LNCaP clone FGC (cell line): ENCODE measurements at regions not wholly inside any gene's neighbourhood (a gene's known extent, or its start where the extent isn't known, plus 50 kb on each side); places are given as distances from the start of the nearest gene placed in this dataset.

Source experiments
- DNase-seq: peaks from one replicate; pipeline ENCODE4 v3.0.0-alpha.2; 2011; ENCODE audit warnings: low read depth
- H3K4me3 ChIP-seq: 2 replicates; pipeline ENCODE4 v1.5.1; 2011; ENCODE audit warnings: mild to moderate bottlenecking, low read depth, low read length, control low read depth
- CTCF ChIP-seq: IDR thresholded peaks from 2 replicates; pipeline ENCODE4 v1.5.1; 2012; ENCODE audit warnings: mild to moderate bottlenecking; ENCODE audit not compliant: control insufficient read depth, insufficient read depth; ENCODE audit errors: extremely low read depth

- no peak overlapping the region for H3K4me3 ChIP-seq
- TF ChIP-seq CTCF, result no peak
- DNase-seq, result no peak
Measured at GRCh38 chr5:74375271-74375670, 265.3 kb downstream of the ENC1 start.

DNA sequence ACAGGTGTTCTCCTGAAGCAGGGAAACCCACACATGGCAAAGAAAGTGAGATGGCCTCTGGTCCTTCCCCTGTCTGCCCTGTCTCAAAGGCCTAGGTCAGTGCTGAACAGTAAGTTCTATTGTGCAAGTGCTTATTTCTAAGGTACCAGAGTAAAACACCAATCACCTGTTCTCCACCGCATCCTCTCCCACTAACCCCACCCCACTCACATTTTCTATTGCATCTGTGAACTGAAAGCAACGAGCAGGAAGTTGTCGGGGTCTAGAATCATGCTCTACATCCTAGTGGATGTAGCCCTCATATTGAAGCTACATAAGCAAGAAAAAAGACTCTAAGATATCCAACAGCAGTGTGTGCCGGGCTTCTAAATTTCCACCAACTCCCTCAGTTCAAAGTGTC, 265.9 kb downstream of the ENC1 start:
- TF ChIP-seq CTCF, result no peak
- no peak overlapping the region for H3K4me3 ChIP-seq

GRCh38 chr5:74373076-74373475, 267.5 kb downstream of the ENC1 start:
- no peak for DNase-seq
- TF ChIP-seq CTCF, result no peak
- no peak overlapping the region for H3K4me3 ChIP-seq

More for the DNA sequence above, 265.9 kb downstream of the ENC1 start:
- DNase-seq, result no peak

DNA sequence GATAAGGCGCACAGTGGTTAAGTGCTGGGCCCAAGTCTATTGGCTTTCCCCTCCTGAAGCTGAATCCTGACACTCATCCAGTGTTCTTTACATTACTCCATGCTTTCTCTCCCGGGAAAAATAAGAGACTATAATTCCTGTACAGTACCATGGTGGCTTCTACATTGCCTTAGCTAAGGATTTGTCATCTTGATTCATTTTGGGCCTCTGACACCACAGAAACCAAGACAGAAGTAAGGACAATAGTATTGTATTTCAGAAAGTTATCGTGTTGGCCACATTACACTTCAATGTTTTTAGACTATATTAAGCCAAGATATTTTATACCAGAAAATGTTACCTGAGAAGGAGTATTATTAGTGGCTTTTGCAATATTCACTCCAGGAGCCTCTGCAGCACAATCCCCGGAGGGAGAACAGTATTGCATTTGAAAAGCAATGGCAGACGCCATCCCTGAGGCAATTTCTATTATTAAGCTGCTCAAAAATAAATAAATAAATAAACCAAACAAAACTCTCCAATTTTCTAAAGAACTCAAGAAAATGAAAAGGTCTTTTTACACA, 267.9 kb downstream of the ENC1 start:
- TF ChIP-seq CTCF, result no peak
- no peak for DNase-seq
- no peak overlapping the region for H3K4me3 ChIP-seq

- no peak overlapping the region for H3K4me3 ChIP-seq
- DNase-seq, result no peak
- no peak for TF ChIP-seq CTCF
Measured at GRCh38 chr5:74372051-74372450, 268.5 kb downstream of the ENC1 start.

DNA sequence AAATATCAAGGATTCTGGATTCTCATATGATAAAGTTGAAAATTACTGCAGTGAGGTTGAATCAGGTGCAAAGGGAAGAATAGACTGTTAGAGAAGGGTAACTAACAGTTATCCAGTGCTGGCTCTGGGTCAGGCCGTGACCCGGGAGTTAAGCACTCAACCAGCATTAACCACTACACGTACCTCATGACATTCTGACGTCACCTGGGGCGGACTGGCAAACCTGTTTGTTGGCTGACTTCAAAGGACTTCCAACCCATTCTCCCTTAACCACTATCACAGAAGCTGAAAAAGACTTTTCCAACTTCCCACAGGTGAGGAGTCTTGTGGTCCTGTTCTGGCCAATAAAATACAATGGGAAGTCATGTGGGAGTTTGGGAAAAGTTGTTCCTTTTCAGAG, 268.9 kb downstream of the ENC1 start:
- TF ChIP-seq CTCF, result no peak
- H3K4me3 ChIP-seq, result no peak overlapping the region
- DNase-seq, result no peak

DNA sequence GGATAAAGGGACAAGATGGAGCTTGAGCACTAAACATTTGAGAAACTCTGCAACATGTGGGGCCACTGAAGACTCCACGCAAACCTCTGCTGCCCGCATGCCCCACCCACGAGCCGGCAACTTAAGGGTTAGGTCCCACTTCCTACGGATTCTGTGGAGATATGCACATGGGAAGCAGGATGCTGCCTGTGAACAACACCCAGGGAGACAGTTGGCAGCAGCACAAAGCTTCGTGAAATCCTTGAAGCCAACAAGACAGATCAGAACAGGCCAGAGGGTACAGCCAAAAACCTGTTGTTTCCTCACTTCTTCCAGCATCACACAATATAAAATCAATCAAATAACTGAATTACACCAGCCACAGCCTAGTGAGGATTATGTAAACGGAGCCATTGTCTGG, 270.4 kb downstream of the ENC1 start:
- no peak for TF ChIP-seq CTCF
- no peak overlapping the region for H3K4me3 ChIP-seq
- no peak for DNase-seq
